ENCODE measurements at regions not wholly inside any gene's neighbourhood (a gene's known extent, or its start where the extent isn't known, plus 50 kb on each side); places are given as distances from the start of the nearest gene placed in this dataset.
"Not testable (repeated sequence)": the region's sequence is repeated elsewhere in the genome, so short reads cannot be mapped to it uniquely, and the experiment has no call there.

GRCh38 chr5:163134061-163134460 lies 303.3 kb upstream of the CCNG1 start:
- TF ChIP-seq POLR2A (IDR thresholded peaks at IDR 0.05; ENCODE audit: low read depth, low read length), result no peak
- DNase-seq (ENCODE audit: insufficient read length, low spot score) (no peak), FAIRE-seq (no peak)

- DNase-seq (ENCODE audit: insufficient read length, low spot score) (no peak), FAIRE-seq (no peak)
- no peak for TF ChIP-seq POLR2A (IDR thresholded peaks at IDR 0.05; ENCODE audit: low read depth, low read length)
Measured at GRCh38 chr5:163135849-163136248, 301.5 kb upstream of the CCNG1 start.

GRCh38 chr5:163161512-163161911 lies 275.9 kb upstream of the CCNG1 start:
- DNase-seq (ENCODE audit: insufficient read length, low spot score), result no peak
- no peak for TF ChIP-seq POLR2A (IDR thresholded peaks at IDR 0.05; ENCODE audit: low read depth, low read length)
- FAIRE-seq, result no peak

GRCh38 chr5:163162645-163163044 lies 274.8 kb upstream of the CCNG1 start:
- no peak for TF ChIP-seq POLR2A (IDR thresholded peaks at IDR 0.05; ENCODE audit: low read depth, low read length)
- DNase-seq (ENCODE audit: insufficient read length, low spot score) (no peak), FAIRE-seq (no peak)

DNA sequence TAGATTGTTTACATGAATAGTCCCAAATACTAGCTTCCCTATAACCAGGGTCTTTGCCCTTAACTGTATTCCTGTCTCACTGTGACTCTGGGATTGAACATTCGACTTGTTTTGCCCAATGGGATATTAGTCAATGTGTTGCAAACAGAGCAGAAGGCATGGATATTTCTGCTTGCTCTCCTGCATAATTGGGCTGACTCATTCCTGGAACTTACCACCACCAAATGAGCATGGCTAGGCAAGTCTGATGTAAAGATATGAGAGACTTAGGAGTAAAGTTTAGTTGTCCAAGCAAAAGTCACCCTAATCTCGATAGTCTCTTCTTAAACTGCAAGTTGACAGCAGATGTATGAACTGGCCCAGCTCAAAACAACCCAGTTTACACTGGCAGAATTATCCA lies 273.5 kb upstream of the CCNG1 start:
- no peak for DNase-seq (ENCODE audit: insufficient read length, low spot score)
- no peak for TF ChIP-seq POLR2A (IDR thresholded peaks at IDR 0.05; ENCODE audit: low read depth, low read length)
- FAIRE-seq, result no peak

DNA sequence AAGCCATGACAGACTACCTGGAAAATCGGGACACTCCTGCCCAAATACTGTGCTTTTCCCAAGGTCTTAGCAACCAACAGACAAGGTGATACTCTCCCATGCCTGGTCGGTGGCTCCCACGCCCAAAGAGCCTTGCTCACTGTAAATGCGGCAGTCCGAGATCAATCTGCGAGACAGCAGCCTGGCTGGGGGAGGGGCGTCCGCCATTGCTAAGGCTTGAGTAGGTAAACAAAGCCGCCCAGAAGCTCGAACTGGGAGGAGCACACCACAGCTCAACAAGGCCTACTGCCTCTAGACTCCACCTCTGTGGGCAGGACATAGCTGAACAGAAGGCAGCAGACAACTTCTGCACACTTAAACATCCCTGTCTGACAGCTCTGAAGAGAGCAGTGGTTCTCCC lies 272.1 kb upstream of the CCNG1 start:
- DNase-seq (ENCODE audit: insufficient read length, low spot score) (no peak), FAIRE-seq (no peak)
- no peak for TF ChIP-seq POLR2A (IDR thresholded peaks at IDR 0.05; ENCODE audit: low read depth, low read length)

DNA sequence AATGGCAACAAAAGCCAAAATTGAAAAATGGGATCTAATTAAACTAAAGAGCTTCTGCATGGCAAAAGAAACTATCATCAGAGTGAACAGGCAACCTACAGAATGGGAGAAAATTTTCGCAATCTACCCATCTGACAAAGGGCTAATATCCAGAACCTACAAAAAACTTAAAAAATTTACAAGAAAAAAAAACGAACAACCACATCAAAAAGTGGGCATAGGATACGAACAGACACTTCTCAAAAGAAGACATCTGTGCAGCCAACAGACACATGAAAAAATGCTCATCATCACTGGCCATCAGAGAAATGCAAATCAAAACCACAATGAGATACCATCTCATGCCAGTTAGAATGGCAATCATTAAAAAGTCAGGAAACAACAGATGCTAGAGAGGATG lies 267.2 kb upstream of the CCNG1 start:
- not testable (repeated sequence) for DNase-seq (ENCODE audit: insufficient read length, low spot score); FAIRE-seq

- TF ChIP-seq POLR2A (IDR thresholded peaks at IDR 0.05; ENCODE audit: low read depth, low read length), result no peak
- FAIRE-seq (no peak), DNase-seq (ENCODE audit: insufficient read length, low spot score) (no peak)
Measured at GRCh38 chr5:163172540-163173338, 264.7 kb upstream of the CCNG1 start.

DNA sequence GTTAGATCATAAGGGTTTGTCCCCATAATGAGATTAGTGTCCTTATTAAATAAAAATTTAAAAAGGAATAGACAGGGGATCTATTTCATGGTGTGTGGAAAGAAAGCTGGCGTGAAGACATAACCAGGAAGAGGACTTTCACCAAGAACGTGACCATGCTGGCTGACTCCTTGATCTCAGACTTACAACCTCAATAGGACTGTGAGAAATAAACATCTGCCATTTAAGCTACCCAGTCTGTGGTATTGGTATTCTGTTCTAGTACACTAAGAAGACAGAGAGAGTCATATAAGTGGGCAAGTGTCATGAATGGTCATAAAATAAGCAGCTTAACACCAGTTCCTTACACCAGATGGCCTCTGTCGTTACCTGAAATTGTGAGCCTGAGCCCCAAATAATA lies 259.4 kb upstream of the CCNG1 start:
- FAIRE-seq (no peak), DNase-seq (ENCODE audit: insufficient read length, low spot score) (no peak)
- no peak for TF ChIP-seq POLR2A (IDR thresholded peaks at IDR 0.05; ENCODE audit: low read depth, low read length)

GRCh38 chr5:163185315-163185714 lies 252.1 kb upstream of the CCNG1 start:
- TF ChIP-seq POLR2A (IDR thresholded peaks at IDR 0.05; ENCODE audit: low read depth, low read length), result no peak
- no peak for FAIRE-seq
- no peak for DNase-seq (ENCODE audit: insufficient read length, low spot score)

GRCh38 chr5:163189023-163189553 lies 248.3 kb upstream of the CCNG1 start:
- no peak for DNase-seq (ENCODE audit: insufficient read length, low spot score)
- TF ChIP-seq POLR2A (IDR thresholded peaks at IDR 0.05; ENCODE audit: low read depth, low read length), result no peak
- no peak for FAIRE-seq

DNA sequence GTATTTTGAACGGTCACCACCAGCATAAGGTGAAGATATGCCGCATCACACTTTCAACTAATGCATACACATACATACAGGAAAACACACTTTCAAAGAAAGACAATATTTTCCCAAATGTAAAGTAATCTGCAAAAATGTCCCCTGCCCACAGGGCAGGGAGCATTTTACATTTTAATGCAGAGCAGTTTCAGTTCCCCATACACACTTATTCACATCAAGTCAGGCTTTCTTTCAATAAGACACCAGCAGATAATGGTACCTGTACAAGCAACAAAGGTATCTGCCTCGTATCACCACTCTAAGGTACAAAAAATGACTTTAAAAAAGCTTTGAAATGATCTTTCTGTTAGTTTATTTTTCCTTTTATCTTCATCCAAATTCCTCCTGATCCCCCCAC lies 247.1 kb upstream of the CCNG1 start:
- FAIRE-seq, result no peak
- no peak for TF ChIP-seq POLR2A (IDR thresholded peaks at IDR 0.05; ENCODE audit: low read depth, low read length)
- DNase-seq (ENCODE audit: insufficient read length, low spot score), result no peak

- TF ChIP-seq POLR2A (IDR thresholded peaks at IDR 0.05; ENCODE audit: low read depth, low read length), result no peak
- no peak for DNase-seq (ENCODE audit: insufficient read length, low spot score)
- no peak for FAIRE-seq
Measured at GRCh38 chr5:163190784-163191183, 246.6 kb upstream of the CCNG1 start.

GRCh38 chr5:163193886-163194285 lies 243.5 kb upstream of the CCNG1 start:
- FAIRE-seq (no peak), DNase-seq (ENCODE audit: insufficient read length, low spot score) (no peak)
- no peak for TF ChIP-seq POLR2A (IDR thresholded peaks at IDR 0.05; ENCODE audit: low read depth, low read length)

- FAIRE-seq (no peak), DNase-seq (ENCODE audit: insufficient read length, low spot score) (no peak)
- TF ChIP-seq POLR2A (IDR thresholded peaks at IDR 0.05; ENCODE audit: low read depth, low read length), result no peak
Measured at GRCh38 chr5:163205645-163206044, 231.8 kb upstream of the CCNG1 start.

Measured in H54 (cell line).